HAP-1 (cell line): ENCODE measurements at regions not wholly inside any gene's neighbourhood (a gene's known extent, or its start where the extent isn't known, plus 50 kb on each side); places are given as distances from the start of the nearest gene placed in this dataset.

Experiments used
- DNase-seq, 2 experiments: peaks; one replicate each; pipeline ENCODE4 v3.0.0-alpha.2; 2016 to 2020; ENCODE audit warnings: low spot score in 2 of 2
- H3K27me3 ChIP-seq: fragments of 250-450 bp; sonication (Bioruptor Pico); 2 replicates; pipeline ENCODE4 v1.5.1; 2020; ENCODE audit warnings: low read depth, mild to moderate bottlenecking, moderate library complexity
- H3K36me3 ChIP-seq: fragments of 250-450 bp; sonication (Bioruptor Pico); replicated peaks from 2 replicates; pipeline ENCODE4 v1.5.1; 2020; ENCODE audit warnings: mild to moderate bottlenecking
- H3K4me1 ChIP-seq: fragments of 250-450 bp; sonication (Bioruptor Pico); 2 replicates; pipeline ENCODE4 v1.5.1; 2020; ENCODE audit warnings: mild to moderate bottlenecking
- H3K4me3 ChIP-seq: fragments of 250-450 bp; sonication (Bioruptor Pico); 2 replicates; pipeline ENCODE4 v1.5.1; 2020; ENCODE audit warnings: mild to moderate bottlenecking, moderate library complexity
- H3K9me3 ChIP-seq: fragments of 250-450 bp; sonication (Bioruptor Pico); 2 replicates; pipeline ENCODE4 v1.5.1; 2020; ENCODE audit warnings: mild to moderate bottlenecking, moderate library complexity
- in situ Hi-C: fragments of 300-500 bp; cut with MboI; formaldehyde crosslinking; loops from 3 replicates; pipeline ENCODE4 v1.14.3; 2020; ENCODE audit warnings: low sequenced_read_pairs, inconsistent platforms, mixed read lengths

DNA sequence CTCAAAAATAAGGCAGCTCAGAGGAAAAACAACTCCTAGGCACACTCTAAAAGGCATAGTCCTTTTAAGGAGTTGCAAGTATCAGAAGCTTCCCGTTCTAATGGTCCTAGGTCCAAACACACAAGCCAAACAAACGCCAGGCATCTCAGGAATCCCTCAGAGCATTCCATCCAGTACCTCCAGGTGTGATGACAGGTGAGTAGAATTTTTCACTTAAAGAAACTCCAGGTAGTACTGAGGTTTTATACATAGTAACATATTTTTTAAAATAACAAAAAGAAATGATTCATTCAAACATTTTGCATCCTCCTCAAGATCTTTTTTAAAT, 1092.3 kb downstream of the TUSC7 start:
- Histone ChIP-seq H3K36me3 (no peaks in the 10 kb centered on the region; the same call in 1 of the 2 replicates), H3K27me3 (peaks cover 19% of the 10 kb centered on the region), H3K4me1 (no peaks in the 10 kb centered on the region), H3K9me3 (no peaks in the 10 kb centered on the region), H3K4me3 (no peak overlapping the region)
- no peak for DNase-seq
- in situ Hi-C loops: no loop called here

GRCh38 chr3:117809186-117810081, 1099.9 kb downstream of the TUSC7 start:
- H3K9me3 ChIP-seq: no peaks in the 10 kb centered on the region
- no peak for DNase-seq
- no peaks in the 10 kb centered on the region for H3K4me1 ChIP-seq
- no peaks in the 10 kb centered on the region for H3K36me3 ChIP-seq
- H3K4me3 ChIP-seq: no peak overlapping the region
- in situ Hi-C loops: no loop called here
- H3K27me3 ChIP-seq: peaks cover 2% of the 10 kb centered on the region; the same call in 1 of the 2 replicates

GRCh38 chr3:117811786-117812185, 1102.2 kb downstream of the TUSC7 start:
- no peaks in the 10 kb centered on the region for H3K9me3 ChIP-seq
- H3K36me3 ChIP-seq: no peaks in the 10 kb centered on the region
- in situ Hi-C loops: no loop called here

GRCh38 chr3:117814975-117815374, 1105.4 kb downstream of the TUSC7 start:
- Histone ChIP-seq H3K27me3 (no peaks in the 10 kb centered on the region), H3K36me3 (no peaks in the 10 kb centered on the region), H3K4me3 (no peak overlapping the region), H3K4me1 (no peaks in the 10 kb centered on the region), H3K9me3 (no peaks in the 10 kb centered on the region)
- in situ Hi-C loops: no loop called here
- DNase-seq: no peak

More at GRCh38 chr3:117811786-117812185, 1102.2 kb downstream of the TUSC7 start:
- H3K27me3 ChIP-seq: no peaks in the 10 kb centered on the region
- H3K4me3 ChIP-seq: no peak overlapping the region
- no peak for DNase-seq
- H3K4me1 ChIP-seq: no peaks in the 10 kb centered on the region

DNA sequence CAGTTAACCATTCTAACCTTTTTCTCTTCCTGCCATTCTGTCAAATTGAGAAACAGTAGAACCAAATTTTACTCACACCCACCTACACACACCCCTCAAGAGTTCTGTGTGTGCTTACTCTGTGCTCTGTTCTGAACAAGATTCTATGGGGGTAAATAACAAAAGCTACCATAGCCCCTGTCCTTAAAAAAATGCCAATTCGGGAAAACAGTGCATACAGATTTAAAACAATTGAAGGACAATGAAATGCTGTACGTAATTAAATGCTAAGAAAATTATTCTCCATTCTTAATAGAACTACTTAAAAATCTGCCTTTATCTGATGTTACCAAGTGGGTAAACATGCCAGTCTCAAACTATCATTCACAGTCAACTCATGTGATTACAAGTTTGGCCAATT, 1107.5 kb downstream of the TUSC7 start:
- no peaks in the 10 kb centered on the region for H3K9me3 ChIP-seq
- in situ Hi-C loops: no loop called here
- no peaks in the 10 kb centered on the region for H3K27me3 ChIP-seq
- H3K36me3 ChIP-seq: no peaks in the 10 kb centered on the region
- DNase-seq: no peak
- H3K4me3 ChIP-seq: no peak overlapping the region
- no peaks in the 10 kb centered on the region for H3K4me1 ChIP-seq

DNA sequence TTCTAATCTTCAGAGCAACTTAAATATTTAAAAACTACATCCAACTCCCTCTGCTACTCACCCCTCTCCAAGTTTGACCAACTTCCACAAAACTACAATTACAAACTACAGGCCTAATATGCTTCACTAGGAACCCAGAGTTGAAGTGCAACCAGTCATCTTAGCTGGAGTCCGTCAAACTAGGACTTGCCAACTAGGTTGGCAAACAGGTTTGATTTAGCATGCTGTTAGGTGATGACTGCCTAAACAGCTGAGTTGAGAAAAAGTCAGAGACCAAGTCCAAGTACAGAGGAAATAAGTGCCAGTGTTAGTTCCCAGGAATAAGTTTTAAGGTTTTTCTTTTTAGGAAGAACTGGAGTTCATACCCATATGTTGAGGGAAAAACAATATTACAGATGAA, 1109.0 kb downstream of the TUSC7 start:
- Histone ChIP-seq H3K36me3 (no peaks in the 10 kb centered on the region), H3K9me3 (no peaks in the 10 kb centered on the region), H3K4me3 (no peak overlapping the region), H3K27me3 (no peaks in the 10 kb centered on the region), H3K4me1 (no peaks in the 10 kb centered on the region)
- no peak for DNase-seq
- in situ Hi-C loops: no loop called here

DNA sequence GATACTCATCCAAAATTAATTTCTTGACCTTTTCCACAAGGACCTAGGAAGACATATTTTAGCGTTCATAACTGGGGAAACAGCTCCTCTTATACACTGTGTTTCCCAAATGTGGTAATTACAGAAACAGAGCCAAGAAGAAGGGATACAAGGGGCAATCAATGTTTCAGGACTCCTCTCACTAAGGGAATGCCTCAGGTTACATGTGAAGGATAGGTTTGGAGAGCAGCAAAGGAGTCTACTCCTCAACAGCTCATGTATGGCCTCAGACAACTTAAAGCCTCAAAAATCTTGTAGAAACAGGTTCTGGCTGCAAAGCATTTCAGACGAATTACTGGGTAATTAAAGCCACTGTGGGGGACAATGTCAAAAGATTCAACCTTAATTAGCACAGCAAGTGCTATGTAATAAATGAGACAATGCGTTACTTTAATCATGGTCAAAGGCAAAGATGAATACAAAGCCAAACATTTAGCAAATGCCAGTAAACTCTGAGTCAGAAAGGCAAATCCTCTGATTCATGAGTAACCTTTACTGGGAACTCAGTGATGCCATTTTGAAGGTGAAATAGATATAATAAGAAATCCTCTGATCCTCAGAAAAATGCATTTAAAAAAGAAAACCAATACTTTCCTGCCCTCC, 1111.2 kb downstream of the TUSC7 start:
- Histone ChIP-seq H3K4me3 (no peak overlapping the region), H3K27me3 (peaks cover 2% of the 10 kb centered on the region; the same call in 1 of the 2 replicates), H3K36me3 (no peaks in the 10 kb centered on the region), H3K4me1 (no peaks in the 10 kb centered on the region), H3K9me3 (no peaks in the 10 kb centered on the region)
- DNase-seq: no peak
- in situ Hi-C loops: no loop called here

- in situ Hi-C loops: no loop called here
- H3K4me3 ChIP-seq: no peak overlapping the region
- peaks cover 6% of the 10 kb centered on the region for H3K27me3 ChIP-seq
- no peaks in the 10 kb centered on the region for H3K9me3 ChIP-seq
- no peaks in the 10 kb centered on the region for H3K36me3 ChIP-seq
- DNase-seq: no peak
- no peaks in the 10 kb centered on the region for H3K4me1 ChIP-seq
Observed at GRCh38 chr3:117822416-117822815, 1112.8 kb downstream of the TUSC7 start.

GRCh38 chr3:117836296-117836695, 1126.7 kb downstream of the TUSC7 start:
- no peak for DNase-seq
- in situ Hi-C loops: no loop called here
- no peaks in the 10 kb centered on the region for H3K4me1 ChIP-seq
- H3K36me3 ChIP-seq: no peaks in the 10 kb centered on the region
- no peaks in the 10 kb centered on the region for H3K27me3 ChIP-seq
- H3K9me3 ChIP-seq: no peaks in the 10 kb centered on the region
- H3K4me3 ChIP-seq: no peak overlapping the region

GRCh38 chr3:117837391-117837790, 1127.8 kb downstream of the TUSC7 start:
- Histone ChIP-seq H3K27me3 (no peaks in the 10 kb centered on the region), H3K36me3 (no peaks in the 10 kb centered on the region), H3K4me1 (no peaks in the 10 kb centered on the region), H3K4me3 (no peak overlapping the region), H3K9me3 (no peaks in the 10 kb centered on the region)
- DNase-seq: no peak
- in situ Hi-C loops: no loop called here

GRCh38 chr3:117842086-117842485, 1132.5 kb downstream of the TUSC7 start:
- no peak for DNase-seq
- Histone ChIP-seq H3K27me3 (0 out of 2 replicates have a peak, but pooled peaks cover 2% of the 10 kb centered on the region), H3K4me3 (no peak overlapping the region), H3K9me3 (no peaks in the 10 kb centered on the region), H3K4me1 (no peaks in the 10 kb centered on the region), H3K36me3 (no peaks in the 10 kb centered on the region)
- in situ Hi-C loops: no loop called here

GRCh38 chr3:117843356-117843755, 1133.8 kb downstream of the TUSC7 start:
- H3K27me3 ChIP-seq: peaks cover 4% of the 10 kb centered on the region; the same call in 1 of the 2 replicates
- in situ Hi-C loops: no loop called here
- no peak overlapping the region for H3K4me3 ChIP-seq
- no peaks in the 10 kb centered on the region for H3K36me3 ChIP-seq
- DNase-seq: no peak
- no peaks in the 10 kb centered on the region for H3K9me3 ChIP-seq
- H3K4me1 ChIP-seq: no peaks in the 10 kb centered on the region

DNA sequence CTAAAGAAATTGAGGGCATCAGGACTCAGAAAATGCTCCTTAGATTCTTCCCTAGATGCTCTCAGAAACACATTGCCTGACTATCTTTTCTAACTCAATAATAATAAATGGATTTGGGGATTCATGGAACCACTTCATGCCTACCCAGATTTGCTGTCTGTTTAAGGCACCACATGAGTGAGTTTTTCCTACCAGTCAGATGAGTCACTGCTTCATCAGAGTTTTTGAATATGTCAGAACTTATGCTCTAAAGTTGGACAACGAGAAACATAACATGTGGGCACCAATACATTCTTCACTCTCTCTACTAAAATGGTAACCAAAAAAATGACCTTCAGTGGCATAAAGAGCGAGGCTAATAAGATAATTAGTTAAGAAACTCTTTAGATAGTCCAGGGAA, 1135.1 kb downstream of the TUSC7 start:
- in situ Hi-C loops: no loop called here
- DNase-seq: no peak
- H3K27me3 ChIP-seq: peaks cover 10% of the 10 kb centered on the region

GRCh38 chr3:117846238-117846637, 1136.7 kb downstream of the TUSC7 start:
- in situ Hi-C loops: no loop called here
- Histone ChIP-seq H3K36me3 (no peaks in the 10 kb centered on the region), H3K9me3 (no peaks in the 10 kb centered on the region), H3K4me3 (no peak overlapping the region), H3K27me3 (peaks cover 13% of the 10 kb centered on the region), H3K4me1 (no peaks in the 10 kb centered on the region)
- no peak for DNase-seq

More for the DNA sequence above, 1135.1 kb downstream of the TUSC7 start:
- Histone ChIP-seq H3K36me3 (no peaks in the 10 kb centered on the region), H3K4me1 (no peaks in the 10 kb centered on the region), H3K4me3 (no peak overlapping the region), H3K9me3 (no peaks in the 10 kb centered on the region)
